OCI-LY3 (cell line): ENCODE measurements at regions not wholly inside any gene's neighbourhood (a gene's known extent, or its start where the extent isn't known, plus 50 kb on each side); places are given as distances from the start of the nearest gene placed in this dataset.

ENCODE experiments used
- CTCF ChIP-seq: fragments of 200-600, 300-600 bp; sonication (generic); IDR thresholded peaks from 2 replicates; pipeline ENCODE4 v1.5.1; 2014; ENCODE audit warnings: antibody characterized with exemption, low read length, low read depth
- EZH2phosphoT487 ChIP-seq: fragments of 200-600 bp; shearing (Covaris generic); IDR thresholded peaks from 2 replicates; pipeline ENCODE4 v1.6.1; 2018; ENCODE audit warnings: antibody characterized with exemption, mixed run types, low read depth

GRCh38 chr4:187666697-187667494, 328.7 kb upstream of the ZFP42 start:
- TF ChIP-seq EZH2phosphoT487 (no peak), CTCF (no peak)
